Kidney epithelial cell (primary cell): ENCODE measurements at regions not wholly inside any gene's neighbourhood (a gene's known extent, or its start where the extent isn't known, plus 50 kb on each side); places are given as distances from the start of the nearest gene placed in this dataset.
A peak's percentile ranks its signal among the peaks of the same experiment; 100 is the strongest.

ENCODE experiments used
- DNase-seq: peaks from one replicate; pipeline ENCODE4 v3.0.0-alpha.2; 2010; ENCODE audit warnings: low read depth
- H3K27me3 ChIP-seq: 2 replicates; pipeline ENCODE4 v1.6.0; 2011; ENCODE audit warnings: low read length; ENCODE audit not compliant: control insufficient read depth, insufficient read depth
- H3K36me3 ChIP-seq: 2 replicates; pipeline ENCODE4 v1.5.1; 2011; ENCODE audit warnings: low read length; ENCODE audit not compliant: control insufficient read depth, insufficient read depth
- H3K4me3 ChIP-seq: 2 replicates; pipeline ENCODE4 v1.5.1; 2011; ENCODE audit warnings: low read depth, mild to moderate bottlenecking, control low read depth, low read length
- TF ChIP-seq, protein P1 (sequence below): IDR thresholded peaks from 2 replicates; pipeline ENCODE4 v1.5.1; 2011; ENCODE audit warnings: mild to moderate bottlenecking, moderate library complexity, low read length, control low read depth, inconsistent platforms; ENCODE audit not compliant: insufficient read depth, poor library complexity, severe bottlenecking

- no peak overlapping the region for H3K4me3 ChIP-seq
- H3K27me3 ChIP-seq: no peaks in the 10 kb centered on the region
- DNase-seq: no peak
- TF ChIP-seq, protein P1, sequence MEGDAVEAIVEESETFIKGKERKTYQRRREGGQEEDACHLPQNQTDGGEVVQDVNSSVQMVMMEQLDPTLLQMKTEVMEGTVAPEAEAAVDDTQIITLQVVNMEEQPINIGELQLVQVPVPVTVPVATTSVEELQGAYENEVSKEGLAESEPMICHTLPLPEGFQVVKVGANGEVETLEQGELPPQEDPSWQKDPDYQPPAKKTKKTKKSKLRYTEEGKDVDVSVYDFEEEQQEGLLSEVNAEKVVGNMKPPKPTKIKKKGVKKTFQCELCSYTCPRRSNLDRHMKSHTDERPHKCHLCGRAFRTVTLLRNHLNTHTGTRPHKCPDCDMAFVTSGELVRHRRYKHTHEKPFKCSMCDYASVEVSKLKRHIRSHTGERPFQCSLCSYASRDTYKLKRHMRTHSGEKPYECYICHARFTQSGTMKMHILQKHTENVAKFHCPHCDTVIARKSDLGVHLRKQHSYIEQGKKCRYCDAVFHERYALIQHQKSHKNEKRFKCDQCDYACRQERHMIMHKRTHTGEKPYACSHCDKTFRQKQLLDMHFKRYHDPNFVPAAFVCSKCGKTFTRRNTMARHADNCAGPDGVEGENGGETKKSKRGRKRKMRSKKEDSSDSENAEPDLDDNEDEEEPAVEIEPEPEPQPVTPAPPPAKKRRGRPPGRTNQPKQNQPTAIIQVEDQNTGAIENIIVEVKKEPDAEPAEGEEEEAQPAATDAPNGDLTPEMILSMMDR: no peak
- no peaks in the 10 kb centered on the region for H3K36me3 ChIP-seq
Measured at GRCh38 chr2:134782107-134782506, 56.3 kb upstream of the ACMSD start.

- no peak overlapping the region for H3K4me3 ChIP-seq
- DNase-seq: peak; percentile 49
- H3K36me3 ChIP-seq: no peaks in the 10 kb centered on the region
- TF ChIP-seq, protein P1: peak; percentile 67
- no peaks in the 10 kb centered on the region for H3K27me3 ChIP-seq
Measured at GRCh38 chr2:134782792-134783191, 55.6 kb upstream of the ACMSD start.

DNA sequence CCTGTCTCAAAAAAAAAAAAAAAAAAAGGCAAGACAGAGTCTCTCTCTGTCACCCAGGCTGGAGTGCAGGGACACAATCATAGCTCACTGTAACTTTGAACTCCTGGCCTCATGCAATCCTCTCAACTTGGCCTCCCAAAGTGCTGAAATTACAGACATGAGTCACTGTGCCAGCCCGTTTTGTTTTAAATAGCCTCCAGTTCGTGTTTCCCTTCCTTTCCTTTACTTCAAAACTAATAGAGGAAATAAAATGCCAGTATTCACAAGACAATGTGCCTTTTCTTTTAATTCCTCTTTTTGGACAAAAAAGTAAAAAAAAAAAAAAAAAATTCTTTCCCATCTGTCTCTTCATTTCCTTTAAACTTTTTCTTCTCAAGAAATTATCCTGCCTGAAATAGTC, 54.5 kb upstream of the ACMSD start:
- no peaks in the 10 kb centered on the region for H3K27me3 ChIP-seq
- H3K36me3 ChIP-seq: no peaks in the 10 kb centered on the region
- H3K4me3 ChIP-seq: no peak overlapping the region
- DNase-seq: no peak
- TF ChIP-seq, protein P1: no peak

DNA sequence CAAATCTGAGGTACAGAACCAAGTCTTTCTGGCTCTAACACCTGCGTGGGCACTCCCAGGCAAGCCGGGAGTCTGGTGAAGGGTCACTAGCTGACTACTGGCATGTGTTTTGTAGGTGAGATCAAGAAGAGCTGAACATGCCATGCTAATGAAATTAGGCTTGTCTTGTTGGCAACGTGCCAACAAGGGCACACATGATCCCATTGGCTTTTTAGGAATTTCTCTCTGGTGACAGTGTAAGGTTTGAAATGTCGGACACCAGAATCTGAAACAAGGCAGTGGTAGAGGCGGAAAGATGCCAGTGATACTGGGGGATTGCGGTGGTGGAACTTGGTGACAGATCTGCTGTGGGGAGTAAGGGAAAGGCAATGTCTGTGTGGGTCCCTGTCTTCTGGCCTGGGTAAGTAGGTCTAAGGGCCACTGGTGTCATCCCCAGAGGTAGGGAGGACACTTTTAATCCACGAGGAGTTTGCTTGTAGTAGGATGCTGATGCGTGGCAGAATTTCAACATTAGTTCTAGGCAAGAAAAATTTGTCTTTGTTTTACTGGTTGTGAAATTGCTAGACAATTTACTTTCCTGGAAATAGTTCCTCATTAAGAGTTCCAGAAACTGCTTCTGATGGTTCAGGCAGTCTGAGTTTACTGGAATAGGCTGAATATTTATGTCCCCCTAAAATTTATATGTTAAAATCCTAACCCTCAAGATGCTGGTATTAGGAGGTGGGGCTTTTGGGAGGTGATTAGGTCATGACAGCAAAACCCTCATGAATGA, 52.6 kb upstream of the ACMSD start:
- Histone ChIP-seq H3K4me3 (no peak overlapping the region), H3K27me3 (no peaks in the 10 kb centered on the region), H3K36me3 (no peaks in the 10 kb centered on the region)
- no peak for DNase-seq
- TF ChIP-seq, protein P1: no peak

- TF ChIP-seq, protein P1: no peak
- Histone ChIP-seq H3K4me3 (no peak overlapping the region), H3K27me3 (no peaks in the 10 kb centered on the region), H3K36me3 (no peaks in the 10 kb centered on the region)
- no peak for DNase-seq
Measured at GRCh38 chr2:134788417-134788816, 50.0 kb upstream of the ACMSD start.
